GM18907 (cell line): ENCODE measurements at regions not wholly inside any gene's neighbourhood (a gene's known extent, or its start where the extent isn't known, plus 50 kb on each side); places are given as distances from the start of the nearest gene placed in this dataset.
"Not testable (repeated sequence)": the region's sequence is repeated elsewhere in the genome, so short reads cannot be mapped to it uniquely, and the experiment has no call there.

Experiments
- ATAC-seq: cut with Tn5 transposase; IDR thresholded peaks from one replicate; pipeline ENCODE4 v1.9.1; 2021; ENCODE audit warnings: mild to moderate bottlenecking, moderate library complexity; ENCODE audit not compliant: unreplicated experiment

DNA sequence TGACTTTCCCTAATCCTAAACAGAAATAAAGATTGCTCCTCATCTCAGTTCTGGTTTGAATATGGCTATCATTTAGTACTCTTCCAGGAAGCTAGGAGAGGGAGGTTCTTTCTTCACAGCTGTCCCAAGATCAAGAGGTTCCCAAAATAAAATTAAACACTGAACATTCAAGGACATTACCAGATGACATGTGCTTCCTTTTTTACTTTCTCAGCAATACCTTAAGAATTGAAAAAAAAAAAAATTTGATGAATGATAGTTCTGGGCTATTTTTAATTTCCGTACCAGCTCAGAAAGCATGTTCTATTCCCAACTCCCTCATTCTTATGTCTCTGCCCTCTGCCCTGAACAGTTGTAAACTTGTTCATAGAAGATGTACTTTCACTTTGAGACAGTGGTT lies 61.7 kb upstream of the MYL1 start:
- ATAC-seq, result no peak

- ATAC-seq, result no peak
Observed at GRCh38 chr2:210370562-210370961, 55.6 kb upstream of the MYL1 start.

DNA sequence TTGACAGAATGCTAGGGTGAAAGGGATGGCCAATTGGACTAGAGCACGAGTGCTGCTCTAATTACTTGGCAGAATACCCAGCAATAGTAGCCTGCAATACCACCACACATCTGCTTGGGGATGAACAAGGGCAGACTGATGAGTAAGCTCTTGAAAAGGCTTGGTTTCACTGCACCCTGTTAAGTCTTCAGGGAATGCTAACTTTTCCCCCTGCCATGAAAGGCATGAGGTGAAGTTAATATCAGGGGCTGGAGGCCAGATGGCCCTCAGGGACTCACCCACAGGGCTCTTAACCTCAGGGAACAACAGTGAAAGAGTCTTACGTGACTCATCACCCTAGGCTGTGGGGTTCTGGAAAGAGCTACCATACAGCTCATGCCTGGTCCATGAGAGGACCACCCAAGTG lies 51.7 kb upstream of the MYL1 start:
- peak; percentile 78 for ATAC-seq

- ATAC-seq, result not testable (repeated sequence)
Observed at GRCh38 chr2:210365475-210365874, 50.5 kb upstream of the MYL1 start.
